DND-41 (cell line): ENCODE measurements at regions not wholly inside any gene's neighbourhood (a gene's known extent, or its start where the extent isn't known, plus 50 kb on each side); places are given as distances from the start of the nearest gene placed in this dataset.
"Not testable (repeated sequence)": the region's sequence is repeated elsewhere in the genome, so short reads cannot be mapped to it uniquely, and the experiment has no call there.

Experiments used
- EZH2 ChIP-seq: IDR thresholded peaks from 3 replicates; pipeline ENCODE4 v1.6.1; 2012; ENCODE audit warnings: borderline replicate concordance, low read depth, mild to moderate bottlenecking, moderate library complexity, low read length, inconsistent platforms; ENCODE audit not compliant: severe bottlenecking
- TF ChIP-seq, protein P1 (sequence below): IDR thresholded peaks from 2 replicates; pipeline ENCODE4 v1.5.1; 2012; ENCODE audit warnings: borderline replicate concordance, low read length, moderate library complexity, mild to moderate bottlenecking; ENCODE audit not compliant: poor library complexity, severe bottlenecking; ENCODE audit errors: extremely low read depth

GRCh38 chr1:229865321-229865720, 201.7 kb upstream of the GALNT2 start:
- not testable (repeated sequence) for TF ChIP-seq EZH2
- TF ChIP-seq, protein P1, sequence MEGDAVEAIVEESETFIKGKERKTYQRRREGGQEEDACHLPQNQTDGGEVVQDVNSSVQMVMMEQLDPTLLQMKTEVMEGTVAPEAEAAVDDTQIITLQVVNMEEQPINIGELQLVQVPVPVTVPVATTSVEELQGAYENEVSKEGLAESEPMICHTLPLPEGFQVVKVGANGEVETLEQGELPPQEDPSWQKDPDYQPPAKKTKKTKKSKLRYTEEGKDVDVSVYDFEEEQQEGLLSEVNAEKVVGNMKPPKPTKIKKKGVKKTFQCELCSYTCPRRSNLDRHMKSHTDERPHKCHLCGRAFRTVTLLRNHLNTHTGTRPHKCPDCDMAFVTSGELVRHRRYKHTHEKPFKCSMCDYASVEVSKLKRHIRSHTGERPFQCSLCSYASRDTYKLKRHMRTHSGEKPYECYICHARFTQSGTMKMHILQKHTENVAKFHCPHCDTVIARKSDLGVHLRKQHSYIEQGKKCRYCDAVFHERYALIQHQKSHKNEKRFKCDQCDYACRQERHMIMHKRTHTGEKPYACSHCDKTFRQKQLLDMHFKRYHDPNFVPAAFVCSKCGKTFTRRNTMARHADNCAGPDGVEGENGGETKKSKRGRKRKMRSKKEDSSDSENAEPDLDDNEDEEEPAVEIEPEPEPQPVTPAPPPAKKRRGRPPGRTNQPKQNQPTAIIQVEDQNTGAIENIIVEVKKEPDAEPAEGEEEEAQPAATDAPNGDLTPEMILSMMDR = not testable (repeated sequence)
